A549 (cell line): ENCODE measurements at regions not wholly inside any gene's neighbourhood (a gene's known extent, or its start where the extent isn't known, plus 50 kb on each side); places are given as distances from the start of the nearest gene placed in this dataset.

ENCODE experiments used
- CBX2 ChIP-seq: fragments of 200-600 bp; sonication (generic); IDR thresholded peaks from 2 replicates; pipeline ENCODE4 v1.6.1; 2016; ENCODE audit warnings: low read depth, mild to moderate bottlenecking, borderline replicate concordance
- CEBPB ChIP-seq, 2 experiments: fragments of >200 bp in 1 of 2; sonication (Bioruptor Twin) in 1 of 2; formaldehyde crosslinking in 1 of 2; IDR thresholded peaks; 2 replicates each; pipeline ENCODE4 v1.6.1; 2012 to 2016
- CHD2 ChIP-seq: fragments of 150-350 bp; IDR thresholded peaks from 2 replicates; pipeline ENCODE4 v1.6.1; 2014; ENCODE audit warnings: low read length; ENCODE audit not compliant: partially characterized antibody
- CHD4 ChIP-seq: fragments of 200-600 bp; sonication (generic); IDR thresholded peaks from 2 replicates; pipeline ENCODE4 v1.6.1; 2016; ENCODE audit warnings: antibody characterized with exemption, mild to moderate bottlenecking, borderline replicate concordance
- CTCF ChIP-seq: fragments of >200 bp; sonication (Bioruptor Twin); formaldehyde crosslinking; IDR thresholded peaks from 3 replicates; pipeline ENCODE4 v1.5.1; 2016
- E2F6 ChIP-seq: IDR thresholded peaks from 2 replicates; pipeline ENCODE4 v1.6.1; 2012; ENCODE audit warnings: low read depth, borderline replicate concordance
- JUN ChIP-seq, 2 experiments: fragments of >200 bp; sonication (Bioruptor Twin); formaldehyde crosslinking; IDR thresholded peaks; 2 replicates in 1 of 2; 3 replicates in 1 of 2; pipeline ENCODE4 v1.6.1; 2016 to 2017
- ZSCAN20 ChIP-seq: fragments of 250-450 bp; sonication (Bioruptor Pico); IDR thresholded peaks from 2 replicates; pipeline ENCODE4 v1.8.0; 2022; ENCODE audit warnings: mild to moderate bottlenecking, moderate library complexity
- TF ChIP-seq, protein P1 (sequence below): fragments of 200-600 bp; sonication (generic); IDR thresholded peaks from 2 replicates; pipeline ENCODE4 v1.6.1; 2016; ENCODE audit warnings: antibody characterized with exemption, mild to moderate bottlenecking, moderate library complexity

DNA sequence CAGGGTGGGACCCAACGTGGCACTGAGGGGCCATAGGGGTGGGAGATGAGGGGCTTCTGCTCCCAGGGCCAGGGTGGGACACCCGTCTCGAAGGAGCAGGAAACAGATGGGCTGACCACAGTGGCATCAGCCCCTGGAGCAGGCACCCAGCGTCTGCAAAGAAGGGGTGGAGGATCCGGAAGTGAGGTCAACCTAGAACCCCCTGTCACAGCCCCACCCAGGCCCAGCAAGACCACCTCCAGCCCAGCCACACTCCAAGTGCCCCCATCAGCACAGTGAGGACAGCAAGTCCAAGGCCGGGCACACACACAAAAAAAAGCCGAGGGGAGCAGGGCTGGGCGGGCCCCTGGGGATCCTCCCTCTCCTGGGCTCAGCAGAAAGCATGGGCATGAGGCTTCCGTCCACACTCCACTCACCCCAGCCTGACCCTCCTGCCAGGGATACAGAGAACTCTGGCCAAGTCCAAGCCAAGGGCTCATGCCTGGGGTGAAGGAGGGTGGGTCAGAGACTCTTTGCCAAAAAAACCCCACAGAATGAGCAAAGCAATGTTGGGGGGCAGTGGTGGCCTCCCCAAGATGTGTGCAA, 111.0 kb downstream of the FOXL3 start:
- TF ChIP-seq CTCF (no peak), E2F6 (no peak), CBX2 (no peak), ZSCAN20 (no peak), CEBPB (IDR thresholded peaks at IDR 0.05) (no peak), CHD4 (no peak), CHD2 (no peak), JUN (IDR thresholded peaks at IDR 0.05) (no peak)
- TF ChIP-seq, protein P1, sequence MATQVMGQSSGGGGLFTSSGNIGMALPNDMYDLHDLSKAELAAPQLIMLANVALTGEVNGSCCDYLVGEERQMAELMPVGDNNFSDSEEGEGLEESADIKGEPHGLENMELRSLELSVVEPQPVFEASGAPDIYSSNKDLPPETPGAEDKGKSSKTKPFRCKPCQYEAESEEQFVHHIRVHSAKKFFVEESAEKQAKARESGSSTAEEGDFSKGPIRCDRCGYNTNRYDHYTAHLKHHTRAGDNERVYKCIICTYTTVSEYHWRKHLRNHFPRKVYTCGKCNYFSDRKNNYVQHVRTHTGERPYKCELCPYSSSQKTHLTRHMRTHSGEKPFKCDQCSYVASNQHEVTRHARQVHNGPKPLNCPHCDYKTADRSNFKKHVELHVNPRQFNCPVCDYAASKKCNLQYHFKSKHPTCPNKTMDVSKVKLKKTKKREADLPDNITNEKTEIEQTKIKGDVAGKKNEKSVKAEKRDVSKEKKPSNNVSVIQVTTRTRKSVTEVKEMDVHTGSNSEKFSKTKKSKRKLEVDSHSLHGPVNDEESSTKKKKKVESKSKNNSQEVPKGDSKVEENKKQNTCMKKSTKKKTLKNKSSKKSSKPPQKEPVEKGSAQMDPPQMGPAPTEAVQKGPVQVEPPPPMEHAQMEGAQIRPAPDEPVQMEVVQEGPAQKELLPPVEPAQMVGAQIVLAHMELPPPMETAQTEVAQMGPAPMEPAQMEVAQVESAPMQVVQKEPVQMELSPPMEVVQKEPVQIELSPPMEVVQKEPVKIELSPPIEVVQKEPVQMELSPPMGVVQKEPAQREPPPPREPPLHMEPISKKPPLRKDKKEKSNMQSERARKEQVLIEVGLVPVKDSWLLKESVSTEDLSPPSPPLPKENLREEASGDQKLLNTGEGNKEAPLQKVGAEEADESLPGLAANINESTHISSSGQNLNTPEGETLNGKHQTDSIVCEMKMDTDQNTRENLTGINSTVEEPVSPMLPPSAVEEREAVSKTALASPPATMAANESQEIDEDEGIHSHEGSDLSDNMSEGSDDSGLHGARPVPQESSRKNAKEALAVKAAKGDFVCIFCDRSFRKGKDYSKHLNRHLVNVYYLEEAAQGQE: no peak
